ENCODE measurements at regions not wholly inside any gene's neighbourhood (a gene's known extent, or its start where the extent isn't known, plus 50 kb on each side); places are given as distances from the start of the nearest gene placed in this dataset.

GRCh38 chr12:65517656-65518210, 239.2 kb downstream of the MSRB3 start:
- no peaks in the 10 kb centered on the region for H3F3A ChIP-seq (ENCODE audit: insufficient read depth)

DNA sequence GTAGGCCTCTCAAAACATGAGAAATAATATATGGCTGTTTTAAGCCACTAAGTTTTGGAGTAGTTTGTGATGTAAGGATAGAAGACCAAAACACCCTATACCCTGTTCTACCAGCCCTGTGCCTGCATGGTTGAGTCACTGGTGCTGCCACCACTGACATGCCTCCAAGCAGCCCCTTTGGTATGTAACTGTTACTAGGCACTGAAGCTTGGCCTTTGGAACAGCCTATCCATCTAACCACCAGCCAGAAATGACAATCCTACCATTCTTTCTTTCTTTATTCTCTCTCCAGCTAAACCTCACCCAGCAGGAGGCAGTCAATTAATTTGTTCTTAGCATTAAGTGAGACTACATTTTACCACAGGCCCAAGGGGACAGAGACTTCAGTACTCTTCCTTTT, 240.3 kb downstream of the MSRB3 start:
- Histone ChIP-seq H3K9me2 (replicated peaks; ENCODE audit: insufficient read depth, low read length) (no peaks in the 10 kb centered on the region), H3K9ac (ENCODE audit: low read length) (no peak overlapping the region), H3K36me3 (ENCODE audit: low read length) (no peaks in the 10 kb centered on the region), H3K27ac (ENCODE audit: low read depth, low read length) (no peak overlapping the region), H3K79me2 (ENCODE audit: insufficient read depth, low read length) (no peaks in the 10 kb centered on the region), H2AFZ (ENCODE audit: low read depth, low read length, severe bottlenecking) (no peak overlapping the region), H3K4me2 (ENCODE audit: low read depth, low read length, poor library complexity, severe bottlenecking) (no peak overlapping the region), H3K9me3 (ENCODE audit: insufficient read depth, low read length) (no peaks in the 10 kb centered on the region), H3K27me3 (ENCODE audit: low read length) (no peaks in the 10 kb centered on the region), H4K20me1 (ENCODE audit: low read depth, low read length) (no peaks in the 10 kb centered on the region), H3F3A (ENCODE audit: insufficient read depth) (no peaks in the 10 kb centered on the region), H3K4me3 (ENCODE audit: insufficient read depth, low read length, poor library complexity, severe bottlenecking) (no peak overlapping the region)
- TF ChIP-seq EZH2phosphoT487 (conservative IDR thresholded peaks at IDR 0.05; ENCODE audit: low read length): no peak
- TF ChIP-seq, protein P1, sequence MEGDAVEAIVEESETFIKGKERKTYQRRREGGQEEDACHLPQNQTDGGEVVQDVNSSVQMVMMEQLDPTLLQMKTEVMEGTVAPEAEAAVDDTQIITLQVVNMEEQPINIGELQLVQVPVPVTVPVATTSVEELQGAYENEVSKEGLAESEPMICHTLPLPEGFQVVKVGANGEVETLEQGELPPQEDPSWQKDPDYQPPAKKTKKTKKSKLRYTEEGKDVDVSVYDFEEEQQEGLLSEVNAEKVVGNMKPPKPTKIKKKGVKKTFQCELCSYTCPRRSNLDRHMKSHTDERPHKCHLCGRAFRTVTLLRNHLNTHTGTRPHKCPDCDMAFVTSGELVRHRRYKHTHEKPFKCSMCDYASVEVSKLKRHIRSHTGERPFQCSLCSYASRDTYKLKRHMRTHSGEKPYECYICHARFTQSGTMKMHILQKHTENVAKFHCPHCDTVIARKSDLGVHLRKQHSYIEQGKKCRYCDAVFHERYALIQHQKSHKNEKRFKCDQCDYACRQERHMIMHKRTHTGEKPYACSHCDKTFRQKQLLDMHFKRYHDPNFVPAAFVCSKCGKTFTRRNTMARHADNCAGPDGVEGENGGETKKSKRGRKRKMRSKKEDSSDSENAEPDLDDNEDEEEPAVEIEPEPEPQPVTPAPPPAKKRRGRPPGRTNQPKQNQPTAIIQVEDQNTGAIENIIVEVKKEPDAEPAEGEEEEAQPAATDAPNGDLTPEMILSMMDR (IDR thresholded peaks at IDR 0.05; ENCODE audit: insufficient read depth, low read length, poor library complexity, severe bottlenecking): no peak

More at GRCh38 chr12:65517656-65518210, 239.2 kb downstream of the MSRB3 start:
- TF ChIP-seq, protein P1 (IDR thresholded peaks at IDR 0.05; ENCODE audit: insufficient read depth, low read length, poor library complexity, severe bottlenecking): no peak
- TF ChIP-seq EZH2phosphoT487 (conservative IDR thresholded peaks at IDR 0.05; ENCODE audit: low read length): no peak
- Histone ChIP-seq H4K20me1 (ENCODE audit: low read depth, low read length) (no peaks in the 10 kb centered on the region), H3K9ac (ENCODE audit: low read length) (no peak overlapping the region), H3K36me3 (ENCODE audit: low read length) (no peaks in the 10 kb centered on the region), H3K4me3 (ENCODE audit: insufficient read depth, low read length, poor library complexity, severe bottlenecking) (no peak overlapping the region), H3K27ac (ENCODE audit: low read depth, low read length) (no peak overlapping the region), H3K9me3 (ENCODE audit: insufficient read depth, low read length) (no peaks in the 10 kb centered on the region), H2AFZ (ENCODE audit: low read depth, low read length, severe bottlenecking) (no peak overlapping the region), H3K4me2 (ENCODE audit: low read depth, low read length, poor library complexity, severe bottlenecking) (no peak overlapping the region), H3K27me3 (ENCODE audit: low read length) (no peaks in the 10 kb centered on the region), H3K79me2 (ENCODE audit: insufficient read depth, low read length) (no peaks in the 10 kb centered on the region), H3K9me2 (replicated peaks; ENCODE audit: insufficient read depth, low read length) (no peaks in the 10 kb centered on the region)

- no peaks in the 10 kb centered on the region for H3K9me3 ChIP-seq (ENCODE audit: insufficient read depth, low read length)
- H3K27ac ChIP-seq (ENCODE audit: low read depth, low read length): no peak overlapping the region
- H3K4me3 ChIP-seq (ENCODE audit: insufficient read depth, low read length, poor library complexity, severe bottlenecking): no peak overlapping the region
- H3K27me3 ChIP-seq (ENCODE audit: low read length): no peaks in the 10 kb centered on the region
- no peak overlapping the region for H3K9ac ChIP-seq (ENCODE audit: low read length)
- H4K20me1 ChIP-seq (ENCODE audit: low read depth, low read length): no peaks in the 10 kb centered on the region
- H3K4me2 ChIP-seq (ENCODE audit: low read depth, low read length, poor library complexity, severe bottlenecking): no peak overlapping the region
- no peaks in the 10 kb centered on the region for H3K79me2 ChIP-seq (ENCODE audit: insufficient read depth, low read length)
- H3F3A ChIP-seq (ENCODE audit: insufficient read depth): no peaks in the 10 kb centered on the region
- TF ChIP-seq EZH2phosphoT487 (conservative IDR thresholded peaks at IDR 0.05; ENCODE audit: low read length): no peak
- TF ChIP-seq, protein P1 (IDR thresholded peaks at IDR 0.05; ENCODE audit: insufficient read depth, low read length, poor library complexity, severe bottlenecking): no peak
- no peaks in the 10 kb centered on the region for H3K9me2 ChIP-seq (replicated peaks; ENCODE audit: insufficient read depth, low read length)
- H3K36me3 ChIP-seq (ENCODE audit: low read length): no peaks in the 10 kb centered on the region
- H2AFZ ChIP-seq (ENCODE audit: low read depth, low read length, severe bottlenecking): no peak overlapping the region
Measured at GRCh38 chr12:65520658-65521057, 242.2 kb downstream of the MSRB3 start.
